ENCODE measurements at regions not wholly inside any gene's neighbourhood (a gene's known extent, or its start where the extent isn't known, plus 50 kb on each side); places are given as distances from the start of the nearest gene placed in this dataset.

DNA sequence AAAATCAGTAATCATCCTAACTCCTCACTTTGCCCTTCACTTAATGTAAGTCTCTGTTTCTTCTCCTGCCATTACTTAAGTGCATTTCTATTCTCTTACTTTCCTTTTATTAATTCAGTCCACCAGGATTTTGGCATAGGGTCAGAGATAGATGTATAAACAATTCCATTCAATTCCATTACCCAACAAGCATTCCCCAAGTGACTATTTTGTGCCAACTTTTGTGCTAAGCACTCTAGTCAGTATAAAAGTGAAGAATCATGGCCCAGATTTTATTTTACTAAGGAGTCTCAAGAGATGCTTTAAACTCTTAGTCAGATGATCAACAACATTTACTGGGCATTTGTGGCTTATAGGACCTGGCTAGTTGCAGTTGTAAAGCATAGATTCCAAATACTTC lies 159.3 kb downstream of the DMAC1 start:
- TF ChIP-seq POLR2A (IDR thresholded peaks at IDR 0.05; ENCODE audit: control extremely low read depth in 1 of 2, low read depth in 2 of 2, low read length in 2 of 2) (no peak), GABPA (IDR thresholded peaks at IDR 0.05; ENCODE audit: borderline replicate concordance, insufficient read depth, low read length) (no peak), CHD2 (IDR thresholded peaks at IDR 0.05; ENCODE audit: low read length) (no peak), EP300 (IDR thresholded peaks at IDR 0.05; ENCODE audit: borderline replicate concordance in 1 of 2, low read depth in 2 of 2, low read length in 2 of 2) (no peak), TAF1 (IDR thresholded peaks at IDR 0.05; ENCODE audit: low read depth, low read length) (no peak), GTF2F1 (IDR thresholded peaks at IDR 0.05; ENCODE audit: borderline replicate concordance, low read depth, low read length) (no peak), CHD1 (IDR thresholded peaks at IDR 0.05; ENCODE audit: low read depth, low read length) (no peak), CEBPB (IDR thresholded peaks at IDR 0.05; ENCODE audit: low read depth, low read length) (no peak), SP1 (IDR thresholded peaks at IDR 0.05; ENCODE audit: low read depth, low read length) (no peak)
- TF ChIP-seq, protein P1, sequence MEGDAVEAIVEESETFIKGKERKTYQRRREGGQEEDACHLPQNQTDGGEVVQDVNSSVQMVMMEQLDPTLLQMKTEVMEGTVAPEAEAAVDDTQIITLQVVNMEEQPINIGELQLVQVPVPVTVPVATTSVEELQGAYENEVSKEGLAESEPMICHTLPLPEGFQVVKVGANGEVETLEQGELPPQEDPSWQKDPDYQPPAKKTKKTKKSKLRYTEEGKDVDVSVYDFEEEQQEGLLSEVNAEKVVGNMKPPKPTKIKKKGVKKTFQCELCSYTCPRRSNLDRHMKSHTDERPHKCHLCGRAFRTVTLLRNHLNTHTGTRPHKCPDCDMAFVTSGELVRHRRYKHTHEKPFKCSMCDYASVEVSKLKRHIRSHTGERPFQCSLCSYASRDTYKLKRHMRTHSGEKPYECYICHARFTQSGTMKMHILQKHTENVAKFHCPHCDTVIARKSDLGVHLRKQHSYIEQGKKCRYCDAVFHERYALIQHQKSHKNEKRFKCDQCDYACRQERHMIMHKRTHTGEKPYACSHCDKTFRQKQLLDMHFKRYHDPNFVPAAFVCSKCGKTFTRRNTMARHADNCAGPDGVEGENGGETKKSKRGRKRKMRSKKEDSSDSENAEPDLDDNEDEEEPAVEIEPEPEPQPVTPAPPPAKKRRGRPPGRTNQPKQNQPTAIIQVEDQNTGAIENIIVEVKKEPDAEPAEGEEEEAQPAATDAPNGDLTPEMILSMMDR (IDR thresholded peaks at IDR 0.05; ENCODE audit: control extremely low read depth in 1 of 3, insufficient read depth in 1 of 3, low read depth in 1 of 3, low read length in 3 of 3): no peak

Measured in H1 (cell line).